GM21367 (cell line): ENCODE measurements at regions not wholly inside any gene's neighbourhood (a gene's known extent, or its start where the extent isn't known, plus 50 kb on each side); places are given as distances from the start of the nearest gene placed in this dataset.
"Not testable (repeated sequence)": the region's sequence is repeated elsewhere in the genome, so short reads cannot be mapped to it uniquely, and the experiment has no call there.

Experiments
- ATAC-seq: cut with Tn5 transposase; IDR thresholded peaks from one replicate; pipeline ENCODE4 v1.9.1; 2021; ENCODE audit not compliant: unreplicated experiment

DNA sequence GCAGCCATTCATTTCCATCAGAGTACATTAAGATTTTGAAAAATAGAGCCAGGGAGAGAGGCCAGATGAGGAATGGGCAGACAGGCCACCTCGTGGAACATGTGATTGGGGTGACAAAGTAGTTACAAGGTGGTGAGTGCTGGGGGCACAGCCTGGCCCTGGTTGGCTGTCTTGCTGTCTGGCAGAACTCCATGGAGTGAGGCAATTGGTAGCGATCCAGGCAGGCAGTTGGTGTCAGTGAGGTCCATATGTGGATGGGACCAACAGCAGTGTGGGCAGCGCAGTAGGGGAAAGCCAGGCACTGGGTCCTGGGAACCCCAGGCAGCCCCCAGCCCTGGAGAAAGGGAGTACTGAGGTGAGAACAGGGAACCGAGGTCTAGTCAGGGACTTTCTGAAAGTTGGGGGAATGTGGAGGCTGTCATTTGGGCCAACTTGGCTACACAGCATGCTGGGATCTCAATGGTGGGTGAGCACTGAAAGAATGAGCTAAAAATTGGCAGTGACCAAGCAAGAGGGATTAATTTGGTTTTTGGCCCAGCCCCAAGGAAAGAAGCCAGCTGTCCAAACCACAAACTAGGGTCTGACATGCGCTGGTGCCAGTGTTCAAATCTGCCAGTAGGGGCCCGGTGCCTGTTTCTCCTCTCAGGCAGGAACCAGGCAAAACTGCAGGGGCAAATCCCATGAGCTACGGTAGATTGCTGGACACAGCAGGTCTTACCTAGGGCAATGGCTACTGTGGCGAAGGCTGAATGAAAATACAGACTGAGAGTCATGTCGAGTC, 61.4 kb upstream of the E2F3 start:
- ATAC-seq = no peak

DNA sequence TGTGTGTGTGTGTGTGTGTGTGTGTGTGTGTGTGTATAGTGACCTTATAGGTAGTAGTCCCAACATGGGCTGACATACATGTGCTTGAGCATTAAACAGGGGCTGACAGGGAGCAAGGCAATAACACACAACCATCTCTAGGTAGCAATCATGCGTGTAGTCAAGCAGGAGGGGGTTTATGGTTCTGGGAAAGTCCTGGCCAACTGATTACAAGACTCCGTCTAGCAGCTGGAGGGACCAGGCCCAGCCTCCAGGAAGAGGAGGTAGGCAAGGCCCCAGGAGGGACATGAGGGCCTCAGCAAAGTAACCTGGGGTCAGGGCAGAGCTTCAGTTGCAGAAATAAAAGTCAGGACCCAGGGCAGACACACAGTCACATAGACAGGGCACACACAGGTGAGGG, 60.6 kb upstream of the E2F3 start:
- ATAC-seq = no peak

DNA sequence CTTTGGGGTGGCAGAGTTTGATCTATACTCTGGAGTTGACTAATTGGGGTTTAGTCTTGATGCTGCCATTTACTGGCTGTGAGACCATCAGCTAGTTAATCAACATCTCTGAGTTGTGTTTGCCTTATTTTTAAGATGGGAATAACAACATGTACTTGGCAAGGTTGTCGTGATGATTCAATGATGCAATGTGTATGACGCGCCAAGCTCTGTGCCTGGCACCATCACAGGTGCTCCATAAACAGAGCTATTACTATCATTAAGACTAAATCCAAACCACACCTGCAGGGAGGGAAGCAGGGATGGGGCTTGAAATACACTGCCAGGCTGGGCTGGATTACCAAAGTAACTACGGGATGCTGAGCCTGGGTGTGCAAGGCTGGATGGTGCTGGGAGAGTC, 60.1 kb upstream of the E2F3 start:
- no peak for ATAC-seq

DNA sequence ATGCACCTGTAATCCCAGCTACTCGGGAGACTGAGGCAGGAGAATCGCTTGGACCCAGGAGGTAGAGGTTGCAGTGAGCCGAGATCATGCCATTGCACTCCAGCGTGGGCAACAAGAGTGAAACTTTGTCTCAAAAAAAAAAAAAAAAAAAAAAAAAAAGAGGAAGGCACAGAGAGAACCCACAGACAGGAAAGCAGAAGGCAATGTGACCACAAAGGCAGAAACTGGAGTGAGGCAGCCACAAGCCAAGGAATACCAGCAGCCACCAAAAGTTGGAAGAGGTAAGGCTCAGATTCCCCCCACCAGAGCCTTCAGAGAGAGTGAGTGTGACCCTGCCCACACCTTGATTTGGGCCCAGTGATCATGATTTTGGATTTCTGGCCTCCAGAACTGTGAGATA, 54.7 kb upstream of the E2F3 start:
- ATAC-seq = not testable (repeated sequence)

DNA sequence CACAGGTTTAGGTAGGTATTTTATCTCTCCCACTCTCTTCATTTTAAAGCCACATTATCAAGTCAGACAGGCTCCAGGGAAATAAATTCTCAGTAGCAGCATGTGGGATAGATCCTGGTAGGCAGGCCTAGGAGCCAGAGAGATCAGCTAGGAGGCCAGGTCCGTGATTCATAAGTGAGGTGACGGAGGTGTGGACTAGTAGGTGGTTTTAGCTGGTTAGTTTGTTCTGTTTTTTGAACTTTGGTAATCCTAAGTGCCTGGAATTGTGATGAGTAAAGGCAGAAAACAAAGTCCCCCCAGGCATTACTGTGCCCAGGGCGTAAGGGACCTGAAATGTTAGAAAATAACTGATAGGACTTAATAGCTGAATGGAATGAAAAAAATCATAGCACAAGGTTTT, 53.6 kb upstream of the E2F3 start:
- no peak for ATAC-seq

DNA sequence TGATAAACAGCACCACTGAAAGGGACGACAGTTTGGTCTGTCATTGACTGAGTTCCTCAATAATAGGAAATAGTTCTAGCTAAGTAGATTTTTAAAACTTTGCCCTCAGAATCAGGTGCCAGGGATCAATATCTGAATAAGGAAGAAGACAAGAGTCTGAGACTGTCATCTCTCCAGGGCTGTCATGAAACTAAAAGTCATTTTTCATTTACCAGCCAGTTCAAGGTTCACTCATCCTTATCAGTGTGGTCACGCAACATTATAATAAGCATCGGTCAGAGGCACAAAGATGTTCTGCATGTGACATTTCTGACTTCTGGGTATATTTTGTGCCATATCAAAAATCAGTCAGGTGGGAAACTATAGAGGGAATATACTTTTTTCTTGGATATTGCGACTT, 52.5 kb upstream of the E2F3 start:
- no peak for ATAC-seq

DNA sequence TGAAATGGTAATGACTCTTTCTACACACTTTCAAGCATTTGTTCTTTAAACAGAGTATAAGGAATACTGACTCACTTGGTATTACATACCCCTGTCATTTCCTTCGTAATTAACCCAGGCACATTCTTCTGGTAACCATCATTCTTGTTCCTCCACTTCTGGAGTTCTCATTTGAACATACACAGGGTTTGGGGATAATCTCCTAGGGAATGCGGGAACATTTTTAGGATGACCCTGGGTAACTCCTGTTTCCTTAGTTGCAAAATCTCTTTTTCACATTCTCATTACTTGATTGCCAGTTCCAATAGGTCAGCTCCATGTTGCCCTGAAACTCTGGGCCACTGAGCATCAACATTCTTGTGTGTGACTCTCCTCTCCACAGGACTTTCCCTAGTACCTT, 51.5 kb upstream of the E2F3 start:
- ATAC-seq = no peak

DNA sequence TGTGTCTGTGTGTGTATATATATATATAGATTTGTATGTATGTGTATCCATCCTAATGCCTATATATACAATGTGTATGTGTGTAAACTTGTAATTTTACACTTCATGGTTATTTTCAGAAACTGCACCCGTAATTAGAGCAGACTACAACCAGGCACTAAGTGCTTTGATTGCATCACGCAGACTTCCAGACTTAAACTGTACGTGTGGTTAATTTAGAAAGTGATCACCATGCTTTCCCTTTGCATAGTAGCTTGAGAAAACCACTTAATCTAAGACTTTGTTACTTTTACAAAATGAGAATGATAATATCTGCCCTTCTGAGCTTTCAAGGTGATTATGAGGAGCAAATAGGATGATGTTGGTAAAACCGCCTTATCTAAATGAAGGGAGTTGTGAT, 50.1 kb upstream of the E2F3 start:
- ATAC-seq = no peak
